NCI-H1092 treated with DMSO at 0.1 percent for 48 hours (cell line): ENCODE measurements at regions not wholly inside any gene's neighbourhood (a gene's known extent, or its start where the extent isn't known, plus 50 kb on each side); places are given as distances from the start of the nearest gene placed in this dataset.
"Not testable (repeated sequence)": the region's sequence is repeated elsewhere in the genome, so short reads cannot be mapped to it uniquely, and the experiment has no call there.

Source experiments
- DNase-seq: peaks from one replicate; lab custom pipeline; 2025; lab: John Stamatoyannopoulos, UW

- no peak for DNase-seq
Measured at GRCh38 chr1:88474555-88475304, 209.3 kb upstream of the PKN2 start.

GRCh38 chr1:88484881-88485280, 199.2 kb upstream of the PKN2 start:
- DNase-seq: no peak

GRCh38 chr1:88488237-88488636, 195.8 kb upstream of the PKN2 start:
- no peak for DNase-seq

GRCh38 chr1:88490676-88491075, 193.4 kb upstream of the PKN2 start:
- DNase-seq: no peak

DNA sequence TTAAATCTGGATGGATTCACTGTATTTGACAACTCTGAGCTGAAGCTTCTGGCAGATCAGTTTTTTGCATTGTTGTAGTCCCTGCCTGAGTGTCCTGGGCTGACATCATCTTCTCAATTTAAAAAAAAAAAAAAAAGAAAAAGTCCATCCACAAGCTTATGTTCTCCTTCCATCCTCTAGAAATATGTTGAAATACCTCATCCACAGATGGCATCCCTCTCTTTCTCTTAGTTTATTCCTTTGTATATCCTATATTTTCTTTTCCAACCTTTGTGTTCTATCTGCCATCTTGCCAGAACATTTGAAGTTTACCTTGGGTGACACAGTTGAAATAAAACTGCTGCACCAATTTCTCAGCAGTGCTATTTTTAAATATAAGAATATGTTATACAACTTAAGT, 184.4 kb upstream of the PKN2 start:
- DNase-seq: no peak

- no peak for DNase-seq
Measured at GRCh38 chr1:88502886-88503285, 181.2 kb upstream of the PKN2 start.

GRCh38 chr1:88503646-88504045, 180.4 kb upstream of the PKN2 start:
- DNase-seq: no peak

GRCh38 chr1:88504601-88505000, 179.5 kb upstream of the PKN2 start:
- DNase-seq: no peak

DNA sequence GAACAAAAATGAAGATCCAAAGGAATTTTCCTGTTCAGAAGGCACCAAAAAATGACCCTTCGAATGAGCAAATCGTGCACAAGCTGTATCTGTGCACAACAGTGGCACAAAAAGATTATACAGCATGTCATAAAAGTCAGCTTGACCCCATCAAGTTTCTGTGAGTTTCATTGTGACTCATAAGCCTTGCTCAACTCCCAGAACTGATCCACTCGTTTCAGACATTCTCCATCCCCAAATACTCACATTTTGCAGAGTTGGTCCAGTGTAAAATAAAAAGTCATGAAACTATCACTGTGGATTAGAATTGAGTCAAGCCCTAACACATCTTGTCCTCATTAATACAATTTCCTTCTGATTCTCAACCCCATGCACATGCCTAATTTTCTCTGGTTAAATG, 174.7 kb upstream of the PKN2 start:
- DNase-seq: no peak

DNA sequence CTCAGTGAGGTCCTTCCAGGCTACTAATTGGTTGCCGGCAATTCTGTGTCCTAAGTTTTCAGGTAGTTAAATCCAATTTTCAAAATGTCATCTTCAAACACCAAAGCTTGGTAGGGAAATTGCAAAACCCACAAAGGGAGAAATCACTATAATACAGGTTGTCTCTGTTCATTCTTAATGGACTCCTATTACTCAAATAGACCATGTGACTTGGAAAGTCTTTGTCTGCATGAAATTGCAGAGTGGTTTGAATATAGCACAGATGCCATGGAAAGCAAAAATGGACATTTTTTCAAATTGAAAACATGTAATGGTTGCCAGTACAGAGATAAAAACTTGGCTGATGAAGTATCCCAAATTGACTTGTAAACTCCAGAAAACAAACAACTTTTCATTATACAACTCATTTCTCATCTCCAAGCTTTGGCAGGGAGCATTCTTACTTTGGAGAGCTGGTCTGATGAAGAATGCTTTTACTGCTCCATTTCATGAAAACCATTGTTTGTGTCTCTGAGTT, 169.5 kb upstream of the PKN2 start:
- no peak for DNase-seq

GRCh38 chr1:88517499-88517898, 166.6 kb upstream of the PKN2 start:
- not testable (repeated sequence) for DNase-seq

DNA sequence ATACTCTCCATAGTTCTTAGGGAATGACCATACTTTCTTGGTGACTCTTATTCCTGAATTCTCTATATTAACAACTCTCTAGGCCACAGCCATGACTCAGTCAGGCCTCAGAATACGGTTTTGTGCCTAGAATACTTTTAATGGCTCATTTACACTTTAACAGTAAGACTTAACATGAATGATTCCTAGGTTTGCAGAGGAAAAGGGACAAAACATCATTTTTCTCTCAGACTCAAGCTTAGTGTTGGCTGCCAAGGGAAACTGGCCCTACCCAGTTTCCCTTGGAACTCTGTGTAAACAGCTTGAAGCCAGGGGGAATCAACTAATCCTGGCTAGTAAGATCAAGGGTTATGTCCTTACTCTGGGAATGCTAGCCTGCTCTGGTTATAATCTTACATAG, 164.9 kb upstream of the PKN2 start:
- DNase-seq: no peak

DNA sequence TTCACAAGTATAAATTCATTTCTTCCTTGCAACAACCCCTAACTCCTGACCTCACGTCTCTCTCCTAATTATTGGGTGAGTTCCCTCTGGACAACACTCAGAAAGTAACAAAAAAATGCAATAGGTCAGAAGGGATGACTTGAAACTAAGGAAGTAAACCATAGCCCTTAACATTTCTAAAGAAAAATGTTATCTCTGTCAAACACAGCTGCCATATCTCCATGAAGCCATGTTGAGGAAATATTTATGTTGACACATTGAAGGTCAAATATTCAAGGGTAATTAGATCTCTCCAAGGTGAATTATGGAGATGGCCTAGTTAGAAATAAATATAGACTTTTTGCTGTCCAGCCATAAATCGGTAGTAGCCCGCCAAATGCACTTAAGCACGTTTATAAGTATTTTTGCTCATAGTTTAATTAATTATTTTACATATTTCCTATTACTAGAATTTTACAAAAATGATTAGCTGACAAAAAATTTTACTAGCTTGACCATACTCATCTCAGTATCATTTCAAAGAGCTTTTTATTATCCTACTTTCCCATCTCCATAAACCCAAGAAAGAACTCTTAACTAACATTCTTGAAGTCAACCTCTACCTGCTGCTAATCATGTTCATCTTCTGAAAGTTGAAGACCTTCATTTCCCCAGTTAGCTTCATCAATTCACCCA, 160.1 kb upstream of the PKN2 start:
- no peak for DNase-seq

GRCh38 chr1:88526456-88526855, 157.6 kb upstream of the PKN2 start:
- no peak for DNase-seq

- no peak for DNase-seq
Measured at GRCh38 chr1:88528792-88529191, 155.3 kb upstream of the PKN2 start.

DNA sequence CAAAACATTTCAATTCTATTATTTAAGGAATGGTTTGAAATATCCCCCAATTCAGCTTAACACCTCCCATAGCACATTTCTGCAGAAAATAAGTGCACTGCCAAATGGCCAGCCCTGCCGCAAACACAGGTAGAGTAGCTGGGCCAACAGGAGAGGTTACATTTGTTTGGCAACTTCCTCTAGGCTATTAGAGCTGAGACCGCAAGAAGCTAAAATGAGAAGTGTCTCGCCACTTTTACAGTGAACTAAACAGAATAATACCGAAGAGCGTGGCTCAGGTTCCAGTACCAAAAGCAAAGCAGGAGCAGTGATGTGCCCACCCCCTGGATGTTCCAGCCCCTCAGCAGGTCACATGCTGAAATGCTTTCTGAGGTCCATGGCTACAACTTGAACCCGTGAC, 154.5 kb upstream of the PKN2 start:
- DNase-seq: no peak

DNA sequence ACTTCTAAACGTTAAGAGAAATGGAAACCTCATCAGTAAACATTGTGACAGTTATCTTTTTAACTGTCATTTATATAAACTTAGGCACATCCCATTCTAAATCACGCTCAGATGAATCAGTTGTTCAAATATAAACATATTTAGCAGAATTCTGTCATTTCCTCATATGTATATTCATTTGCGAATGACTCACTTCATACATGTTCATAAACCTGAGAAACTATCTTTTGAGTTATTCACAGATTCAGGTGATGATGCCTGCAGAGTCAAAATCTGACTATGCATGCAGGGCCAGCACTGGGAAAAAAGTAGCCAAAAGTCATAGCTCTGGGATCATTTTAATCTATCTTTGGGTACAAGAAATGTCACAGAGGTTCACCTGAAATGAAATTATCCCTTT, 153.8 kb upstream of the PKN2 start:
- DNase-seq: no peak

GRCh38 chr1:88537787-88538186, 146.3 kb upstream of the PKN2 start:
- no peak for DNase-seq

DNA sequence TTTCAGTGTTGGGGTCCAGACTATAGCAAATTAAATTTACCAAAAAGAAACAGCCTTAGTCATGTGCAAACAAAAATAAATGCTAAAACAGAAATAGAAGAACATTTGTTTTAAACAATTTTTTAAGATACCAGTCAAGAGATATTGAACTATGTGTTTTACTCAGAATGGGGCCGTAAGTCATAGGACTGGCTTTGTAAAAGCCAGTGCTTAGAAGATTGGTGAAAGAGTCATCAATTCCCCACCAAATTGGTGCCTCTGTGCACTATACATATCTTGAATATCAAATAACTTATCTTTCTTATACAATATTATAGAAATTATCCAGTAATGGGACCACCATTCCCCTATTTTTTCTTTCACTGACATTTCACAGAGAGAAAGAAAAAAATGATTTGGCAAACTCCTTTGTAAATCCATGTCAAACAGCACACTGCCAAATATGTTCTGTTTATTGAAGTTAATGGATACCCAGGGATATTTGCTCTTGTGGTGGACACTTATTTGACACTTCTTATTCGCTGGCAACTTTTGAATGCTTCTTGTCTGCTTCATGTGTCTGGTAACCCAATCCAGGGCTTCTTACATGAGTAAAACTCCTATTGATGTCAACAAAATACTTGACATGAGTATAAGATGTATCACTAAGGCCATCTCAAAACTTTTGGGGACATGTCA, 145.7 kb upstream of the PKN2 start:
- DNase-seq: no peak

DNA sequence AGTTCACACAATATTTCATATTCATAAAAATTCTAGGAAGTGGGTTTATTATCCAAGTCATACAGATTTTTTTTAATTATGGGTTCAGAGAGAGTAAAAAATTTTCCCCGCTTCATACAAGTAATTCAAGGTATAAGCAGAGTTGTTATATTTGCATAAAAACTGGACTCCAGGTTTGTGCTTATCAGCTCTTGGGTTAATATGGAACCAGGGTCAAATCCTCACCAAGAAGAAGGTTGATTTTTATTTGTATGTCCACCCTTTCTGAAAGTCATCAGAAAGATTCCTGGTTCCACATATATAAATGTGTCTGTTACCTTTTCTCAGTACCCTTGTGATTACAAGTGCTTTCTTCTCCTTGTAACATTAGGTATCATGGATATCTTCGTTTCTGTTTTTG, 143.8 kb upstream of the PKN2 start:
- no peak for DNase-seq

- no peak for DNase-seq
Measured at GRCh38 chr1:88541596-88541995, 142.5 kb upstream of the PKN2 start.

DNA sequence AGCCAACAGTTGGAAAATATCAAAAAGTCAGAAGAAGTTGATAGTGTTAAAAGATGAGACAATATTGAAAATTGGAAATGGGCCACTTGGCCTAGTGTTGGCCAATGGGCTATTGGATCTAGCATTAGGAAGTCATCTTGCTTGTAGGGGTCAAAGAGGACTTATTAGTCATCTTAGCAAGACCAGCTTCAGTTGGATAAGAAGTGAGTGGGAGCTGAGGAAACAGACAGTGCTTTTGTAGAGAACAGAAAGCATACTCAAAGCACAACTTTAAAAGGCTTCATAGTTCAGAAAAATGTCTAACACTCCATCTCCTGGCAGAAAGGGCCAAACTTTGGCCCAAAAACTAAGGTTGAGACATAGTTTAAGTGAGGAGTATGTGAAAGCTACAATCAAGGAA, 139.9 kb upstream of the PKN2 start:
- DNase-seq: no peak

DNA sequence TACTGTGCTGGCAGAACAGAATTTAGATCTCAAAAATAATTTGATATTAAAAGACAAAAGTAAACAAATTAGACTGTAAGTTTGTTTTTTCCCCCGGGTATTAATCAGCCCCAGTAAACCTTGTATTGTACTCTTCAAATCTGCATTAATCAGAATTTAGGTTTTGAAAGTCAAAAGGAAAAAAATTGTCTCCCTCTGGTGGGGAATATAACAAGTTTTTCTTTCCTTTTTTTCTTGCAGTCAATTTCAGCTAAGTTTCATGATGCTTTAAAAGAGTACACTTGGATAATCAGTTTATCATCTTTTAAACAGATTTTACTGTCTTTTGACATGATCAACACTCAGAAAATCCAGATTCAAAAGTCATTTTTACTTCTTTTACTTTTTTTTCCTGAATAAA, 134.5 kb upstream of the PKN2 start:
- no peak for DNase-seq
